ENCODE measurements at regions not wholly inside any gene's neighbourhood (a gene's known extent, or its start where the extent isn't known, plus 50 kb on each side); places are given as distances from the start of the nearest gene placed in this dataset.
A peak's percentile ranks its signal among the peaks of the same experiment; 100 is the strongest.
"Not testable (repeated sequence)": the region's sequence is repeated elsewhere in the genome, so short reads cannot be mapped to it uniquely, and the experiment has no call there.

GRCh38 chr22:47504962-47505361, 742.5 kb downstream of the TBC1D22A start:
- no peak for DNase-seq

GRCh38 chr22:47498969-47499495, 736.6 kb downstream of the TBC1D22A start:
- no peak for DNase-seq

- DNase-seq: no peak
Observed at GRCh38 chr22:47497666-47498065, 735.2 kb downstream of the TBC1D22A start.

DNA sequence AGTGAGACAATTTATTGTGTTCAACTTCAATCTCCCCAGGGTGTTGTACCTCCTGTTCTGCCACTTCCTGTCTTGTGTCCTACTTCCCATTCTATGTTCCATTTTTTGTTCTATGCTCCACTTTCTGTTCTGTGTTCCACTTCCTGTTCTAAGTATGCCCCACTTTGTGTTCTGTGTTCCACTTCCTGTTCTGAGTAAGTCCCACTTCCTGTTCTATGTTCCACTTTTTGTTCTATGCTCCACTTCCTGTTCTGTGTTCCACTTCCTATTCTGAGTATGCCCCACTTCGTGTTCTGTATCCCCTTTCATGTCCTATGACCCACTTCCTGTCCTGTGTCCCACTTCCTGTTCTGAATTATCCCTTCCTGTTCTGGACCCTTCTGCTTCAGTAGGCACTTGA, 732.7 kb downstream of the TBC1D22A start:
- peak in 1 of 2 donors; percentile 4 for DNase-seq

- not testable (repeated sequence) for DNase-seq
Observed at GRCh38 chr22:47488131-47488530, 725.7 kb downstream of the TBC1D22A start.

DNA sequence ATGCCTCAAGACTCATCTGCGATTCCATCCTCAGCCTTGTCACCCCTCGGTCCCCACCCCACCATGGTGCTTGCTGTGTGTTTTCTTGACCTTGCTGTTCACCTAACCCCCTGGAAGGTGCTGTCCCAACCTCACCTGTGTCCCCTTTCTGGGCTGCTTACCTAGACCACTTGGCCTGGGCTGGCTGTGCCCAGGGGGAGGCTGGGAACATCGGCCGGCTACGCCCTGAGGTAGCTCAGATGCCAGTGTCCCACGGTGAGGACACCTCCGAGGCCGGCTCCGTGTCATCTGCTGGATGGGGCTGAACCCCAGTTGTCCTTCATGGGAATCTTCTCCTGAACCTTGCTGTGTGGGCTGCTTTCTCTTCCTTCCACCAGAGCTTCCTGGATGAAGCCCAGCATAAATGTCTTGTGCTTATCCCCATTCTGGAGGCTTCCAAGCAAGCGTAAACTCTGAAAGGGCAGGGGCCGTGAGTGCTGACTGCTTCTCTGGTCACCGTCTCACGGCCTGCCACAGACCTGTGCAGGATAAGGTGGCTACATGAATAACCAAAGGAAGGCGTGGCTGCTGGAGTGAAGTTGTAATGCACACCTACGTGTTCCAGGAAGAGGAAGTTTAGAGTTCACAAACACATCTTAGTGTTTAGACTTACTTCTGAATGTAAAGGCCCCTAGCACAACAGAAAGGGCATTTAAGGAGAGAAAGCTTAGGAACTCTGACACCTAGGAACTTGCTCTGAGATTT, 724.3 kb downstream of the TBC1D22A start:
- no peak for DNase-seq

DNA sequence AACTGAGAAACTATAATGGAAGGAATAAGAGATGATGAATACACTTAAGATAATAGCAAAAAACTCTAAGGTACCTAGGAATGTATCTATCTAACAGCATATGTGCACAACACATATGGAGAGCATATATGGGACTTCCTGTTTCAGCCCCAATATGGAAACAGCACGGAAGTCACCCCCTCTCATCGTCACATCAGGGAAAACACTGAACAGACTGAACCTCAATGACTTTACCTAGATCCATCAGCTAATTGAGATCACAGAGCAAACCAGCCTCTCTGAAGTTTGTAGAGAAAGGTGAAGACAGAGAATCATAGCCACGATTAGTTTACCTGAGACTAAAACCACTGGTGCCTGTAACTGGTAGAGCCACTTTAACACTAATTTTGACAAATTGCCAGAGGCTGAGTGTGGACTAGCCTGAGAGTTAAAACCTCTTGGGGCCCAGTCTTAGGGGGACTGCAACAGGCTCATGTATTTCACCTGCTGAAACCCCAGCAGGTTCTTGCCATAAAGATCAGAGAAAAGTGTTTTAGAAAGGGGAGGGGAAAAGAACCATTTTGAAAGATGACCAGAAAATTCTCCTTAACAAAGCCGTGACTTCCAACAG, 722.6 kb downstream of the TBC1D22A start:
- DNase-seq: no peak

DNA sequence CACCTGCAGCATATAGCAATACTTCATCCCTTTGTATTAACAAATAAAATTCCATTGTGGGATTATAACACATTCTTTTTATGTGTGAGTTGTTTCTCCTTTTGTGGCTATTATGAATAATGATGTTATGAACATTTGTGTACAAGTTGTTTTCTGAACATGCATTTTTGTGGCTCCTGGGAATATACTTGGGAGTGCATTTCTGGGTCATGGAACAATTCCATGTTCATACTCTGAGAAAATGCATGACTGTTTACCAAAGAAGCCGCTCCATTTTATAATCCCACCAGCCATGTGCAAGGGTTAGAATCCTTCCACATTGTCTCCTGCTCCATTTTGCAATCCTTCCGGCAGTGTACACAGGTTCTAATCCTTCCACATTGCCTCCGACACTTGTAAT, 713.8 kb downstream of the TBC1D22A start:
- no peak for DNase-seq

DNA sequence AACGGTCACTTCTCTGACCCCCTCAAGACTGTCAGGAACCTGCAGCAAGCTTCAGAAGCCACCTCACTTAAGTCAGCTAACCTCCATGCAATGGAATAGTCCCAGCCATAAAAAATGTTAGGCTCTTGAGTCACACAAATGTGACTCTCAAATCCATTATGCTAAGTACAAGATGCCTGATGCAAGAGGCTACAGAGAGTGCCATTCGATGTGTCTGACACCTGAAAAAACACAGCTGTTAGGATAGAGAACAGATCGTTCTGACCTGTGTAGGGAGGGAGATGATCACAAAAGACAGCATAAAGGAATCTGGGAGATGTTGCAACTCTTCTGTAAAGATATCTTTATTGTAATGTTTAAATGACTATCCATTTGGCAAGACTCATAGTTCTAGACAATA, 712.4 kb downstream of the TBC1D22A start:
- no peak for DNase-seq

DNA sequence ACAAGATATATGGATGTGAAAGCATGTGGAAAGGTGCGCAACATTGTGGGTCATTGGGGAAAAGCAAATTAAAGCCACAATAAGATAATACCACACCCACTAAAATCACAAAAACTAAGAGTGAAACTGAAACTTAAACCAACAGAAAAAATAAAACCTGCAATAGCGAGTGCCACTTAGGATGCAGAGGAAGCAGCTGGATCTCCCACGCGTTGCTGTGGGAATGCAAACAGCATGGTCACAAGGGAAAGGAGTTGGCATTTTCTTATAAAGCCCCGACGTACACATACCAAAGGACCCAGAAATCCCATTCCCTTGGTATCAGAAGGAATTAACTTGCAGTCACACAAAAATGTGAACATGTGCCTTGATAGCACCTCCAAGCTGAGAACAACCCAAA, 712.0 kb downstream of the TBC1D22A start:
- DNase-seq: no peak

- DNase-seq: no peak
Observed at GRCh38 chr22:47472636-47473035, 710.2 kb downstream of the TBC1D22A start.

DNA sequence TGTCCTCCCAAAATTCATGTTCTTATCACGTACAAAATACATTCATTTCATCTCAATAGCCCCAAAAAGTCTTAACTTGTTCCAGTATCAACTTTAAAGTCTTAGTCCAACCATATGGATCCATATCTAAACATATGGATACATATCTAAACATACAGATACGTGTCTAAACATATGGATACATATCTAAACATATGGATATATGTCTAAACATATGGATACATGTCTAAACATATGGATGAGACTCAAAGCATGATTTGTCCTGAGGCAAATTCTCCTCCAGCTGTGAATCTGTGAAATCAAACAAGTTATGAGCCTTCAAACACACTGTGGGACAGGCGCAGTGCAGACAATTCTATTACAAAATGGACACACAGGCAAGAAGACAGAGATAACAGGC, 709.0 kb downstream of the TBC1D22A start:
- no peak for DNase-seq

- DNase-seq: no peak
Observed at GRCh38 chr22:47465809-47466208, 703.4 kb downstream of the TBC1D22A start.

- DNase-seq: no peak
Observed at GRCh38 chr22:47465222-47465621, 702.8 kb downstream of the TBC1D22A start.

DNA sequence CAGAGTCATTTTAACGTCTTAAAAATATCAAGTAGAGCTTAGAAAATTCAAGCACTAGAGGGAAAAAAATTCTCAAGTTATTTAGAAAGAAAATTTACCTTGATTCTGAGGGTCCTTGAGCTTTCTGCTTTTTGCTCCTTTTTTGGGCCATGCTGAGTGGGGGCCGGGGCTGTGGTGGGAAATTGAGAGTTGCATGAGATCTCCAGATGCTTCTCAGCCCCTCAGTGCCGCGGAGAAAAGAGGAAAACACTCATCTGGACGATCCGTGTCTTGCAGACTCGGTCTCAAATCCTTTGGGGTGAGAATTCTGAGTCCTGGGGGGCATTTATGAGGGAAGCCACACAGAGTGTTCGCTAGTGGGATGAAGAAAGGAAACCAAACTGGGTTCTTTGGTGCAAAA, 700.8 kb downstream of the TBC1D22A start:
- no peak for DNase-seq

- no peak for DNase-seq
Observed at GRCh38 chr22:47460861-47461260, 698.4 kb downstream of the TBC1D22A start.

GRCh38 chr22:47460176-47460575, 697.7 kb downstream of the TBC1D22A start:
- DNase-seq: no peak

DNA sequence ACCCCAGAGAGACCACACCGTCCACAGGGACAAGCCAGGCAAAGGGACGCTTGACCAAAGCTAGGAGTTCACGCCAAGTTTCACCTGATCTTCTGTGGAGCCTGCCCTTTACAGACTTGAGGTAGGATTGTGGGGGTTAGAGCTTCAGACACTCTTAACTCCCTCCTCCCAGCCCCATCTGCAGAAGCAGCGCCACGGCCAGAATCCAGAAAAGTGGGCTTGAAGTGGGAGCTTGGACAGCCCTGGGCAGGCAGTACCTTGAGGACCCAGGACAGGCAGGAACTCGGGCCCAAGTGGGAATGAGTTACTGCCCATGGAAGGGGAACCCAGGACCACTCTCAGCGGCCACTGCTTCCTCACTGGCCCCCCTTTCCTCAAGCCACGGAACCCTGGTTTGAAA, 695.9 kb downstream of the TBC1D22A start:
- DNase-seq: no peak

DNA sequence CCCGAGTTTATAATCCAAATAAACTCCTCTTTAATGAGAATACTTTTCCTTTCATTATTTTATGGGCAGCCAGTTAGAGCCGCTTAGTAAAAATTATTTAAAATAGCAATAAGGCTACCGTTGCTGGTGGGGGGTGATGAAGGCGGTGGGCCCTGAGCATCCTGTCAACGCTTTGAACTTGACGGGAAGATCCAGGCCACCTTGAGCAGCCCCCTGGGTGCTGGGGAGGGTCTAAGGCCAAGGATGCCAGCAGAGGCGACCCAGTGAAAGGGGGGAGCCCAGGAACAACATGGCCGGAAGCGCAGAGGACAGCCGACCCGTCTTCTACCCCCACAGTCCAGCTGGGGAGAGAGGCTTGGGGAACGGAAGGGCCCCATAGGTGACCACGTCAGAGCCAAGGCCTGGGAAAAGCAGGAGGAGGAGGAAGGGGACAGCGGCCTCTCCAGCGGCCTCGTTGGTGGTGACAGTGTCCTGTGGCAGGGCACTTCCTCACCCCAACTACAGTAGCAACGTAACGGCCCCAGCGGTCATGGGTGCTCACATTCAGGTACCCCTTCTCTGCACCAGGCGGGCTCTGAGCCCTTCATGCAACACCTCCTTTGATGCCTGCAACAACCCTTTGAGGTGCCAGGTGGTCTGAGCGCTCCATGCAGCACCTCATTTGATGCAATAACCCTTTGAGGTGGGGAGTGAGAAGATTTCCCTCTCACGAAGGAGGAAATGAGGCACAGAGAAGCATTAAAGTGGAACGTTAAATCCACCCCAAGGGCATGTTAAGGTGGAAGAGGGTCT, 695.3 kb downstream of the TBC1D22A start:
- no peak for DNase-seq

- no peak for DNase-seq
Observed at GRCh38 chr22:47457021-47457420, 694.6 kb downstream of the TBC1D22A start.

DNA sequence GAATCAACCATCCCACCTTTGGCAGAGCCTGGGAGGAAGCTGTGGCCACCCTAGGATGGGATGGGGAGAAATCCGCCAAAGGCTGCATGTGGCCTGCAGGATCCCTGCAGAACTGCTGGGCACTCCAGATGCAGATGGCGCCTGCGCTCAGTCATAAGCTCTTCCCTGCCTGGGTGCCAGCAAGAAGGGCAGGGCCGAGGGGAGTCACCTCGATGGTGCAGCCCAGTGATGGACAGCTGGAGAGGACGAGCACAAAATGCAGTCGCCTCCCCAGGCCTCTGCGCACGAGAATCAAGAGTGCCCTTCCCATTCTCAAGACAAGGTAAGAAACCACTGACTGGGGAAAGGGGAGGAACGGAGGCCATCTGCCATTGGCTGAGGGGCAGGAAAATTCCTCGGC, 693.6 kb downstream of the TBC1D22A start:
- DNase-seq: no peak

DNA sequence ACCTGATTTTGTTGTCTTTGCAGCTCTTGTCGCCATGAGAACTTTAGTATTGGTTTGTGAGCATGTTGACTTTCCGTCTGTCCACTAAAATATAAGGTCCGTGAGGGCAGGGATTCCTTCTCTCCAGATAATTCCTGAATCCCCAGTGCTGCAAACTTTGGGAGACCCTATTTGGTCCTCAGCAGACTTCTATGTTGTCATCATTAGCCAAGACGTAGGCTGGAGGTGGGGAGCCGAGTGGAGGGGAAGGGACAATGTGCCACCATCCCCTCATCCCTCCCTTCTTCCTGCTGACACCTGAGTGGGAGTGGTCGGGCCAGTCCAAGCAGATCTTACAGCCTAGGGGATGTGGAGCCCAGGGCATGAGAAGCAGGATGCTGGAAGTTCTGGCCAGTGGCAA, 690.6 kb downstream of the TBC1D22A start:
- no peak for DNase-seq

DNA sequence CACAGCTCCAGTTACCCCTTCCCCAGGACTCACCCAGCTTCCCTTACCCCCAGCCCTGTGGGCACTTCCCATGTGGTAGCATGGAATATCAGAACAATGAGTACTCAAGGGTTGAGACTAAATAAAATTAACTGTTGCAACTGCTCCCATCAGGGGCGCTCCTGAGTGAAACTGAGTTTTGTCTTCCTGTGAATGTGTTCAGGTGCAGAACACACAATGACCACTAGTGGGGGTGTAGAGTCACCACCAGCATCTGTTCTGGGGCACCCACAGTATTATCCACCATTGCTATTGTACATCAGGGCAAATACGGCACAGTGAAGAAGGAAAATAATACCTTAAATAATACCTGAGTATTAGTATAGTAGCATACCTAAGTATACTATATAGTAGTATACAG, 689.7 kb downstream of the TBC1D22A start:
- DNase-seq: no peak

Measured in CD4-positive, alpha-beta T cell treated with Interleukin-1 beta for 1 hour (primary cell).